Liver (tissue), 2 donors: ENCODE measurements at regions not wholly inside any gene's neighbourhood (a gene's known extent, or its start where the extent isn't known, plus 50 kb on each side); places are given as distances from the start of the nearest gene placed in this dataset.

Experiments
- CTCF ChIP-seq: fragments of 150-350 bp; IDR thresholded peaks from 2 replicates; pipeline ENCODE4 v1.5.1; 2017; ENCODE audit warnings: improper control_type of control experiment, low read depth, low read length; ENCODE audit not compliant: missing input control
- MAX ChIP-seq: IDR thresholded peaks from 2 replicates; pipeline ENCODE4 v1.6.1; 2016; ENCODE audit warnings: antibody characterized with exemption
- YY1 ChIP-seq: IDR thresholded peaks from 2 replicates; pipeline ENCODE4 v1.6.1; 2016; ENCODE audit warnings: antibody characterized with exemption, mild to moderate bottlenecking
- donor health status: healthy.

DNA sequence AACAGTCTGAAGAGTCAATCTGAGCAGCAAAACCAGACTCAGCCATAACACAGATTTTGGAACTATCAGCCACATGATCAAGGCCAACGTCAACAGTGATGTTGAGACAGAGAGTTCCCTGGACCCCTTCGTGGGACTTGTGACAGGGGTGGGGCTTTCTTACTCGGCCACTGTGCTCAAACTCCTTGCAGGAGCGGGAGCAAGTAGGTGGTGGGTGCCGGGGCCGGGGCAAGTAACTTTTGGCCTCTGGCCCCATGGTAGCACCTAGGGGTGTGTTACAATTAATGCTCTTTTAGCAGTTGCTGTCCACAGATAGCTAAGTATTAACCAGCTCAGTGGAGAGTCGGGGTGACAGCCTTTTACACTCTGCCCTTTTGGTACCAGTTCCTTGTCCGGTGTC lies 384.4 kb downstream of the NUAK1 start:
- TF ChIP-seq CTCF = no peak
- no peak for TF ChIP-seq YY1
- TF ChIP-seq MAX = no peak
